Central memory CD8-positive, alpha-beta T cell (primary cell): ENCODE measurements at regions not wholly inside any gene's neighbourhood (a gene's known extent, or its start where the extent isn't known, plus 50 kb on each side); places are given as distances from the start of the nearest gene placed in this dataset.

ENCODE experiments used
- ATAC-seq: fragments of 150-1000 bp; cut with Tn5 transposase; replicated peaks from 2 replicates; pipeline ENCODE4 v1.10.0; 2022; ENCODE audit warnings: mild to moderate bottlenecking, moderate FRiP score, moderate number of reproducible peaks; ENCODE audit not compliant: poor library complexity, severe bottlenecking; ENCODE audit errors: extremely low read depth
- DNase-seq, 2 donors: peaks; one replicate each; pipeline ENCODE4 v3.0.0; 2021; ENCODE audit warnings: low spot score in 2 of 2
- H3K27ac Mint-ChIP-seq: one replicate; pipeline ENCODE4 v1.8.0; 2022; ENCODE audit warnings: low read depth, mild to moderate bottlenecking, moderate library complexity, mixed read lengths
- H3K27me3 Mint-ChIP-seq: one replicate; pipeline ENCODE4 v1.8.0; 2022; ENCODE audit warnings: mixed read lengths
- H3K36me3 Mint-ChIP-seq: one replicate; pipeline ENCODE4 v1.8.0; 2022; ENCODE audit warnings: mild to moderate bottlenecking, moderate library complexity, mixed read lengths; ENCODE audit not compliant: insufficient read depth
- H3K4me1 Mint-ChIP-seq: one replicate; pipeline ENCODE4 v1.8.0; 2022; ENCODE audit warnings: mixed read lengths
- H3K4me3 Mint-ChIP-seq: one replicate; pipeline ENCODE4 v1.8.0; 2022; ENCODE audit warnings: mild to moderate bottlenecking, moderate library complexity, mixed read lengths
- H3K9me3 Mint-ChIP-seq: one replicate; pipeline ENCODE4 v1.8.0; 2022; ENCODE audit warnings: mixed read lengths

GRCh38 chr2:145000376-145000775 lies 480.5 kb upstream of the ZEB2 start:
- no peak overlapping the region for H3K27ac Mint-ChIP-seq
- no peak for ATAC-seq

DNA sequence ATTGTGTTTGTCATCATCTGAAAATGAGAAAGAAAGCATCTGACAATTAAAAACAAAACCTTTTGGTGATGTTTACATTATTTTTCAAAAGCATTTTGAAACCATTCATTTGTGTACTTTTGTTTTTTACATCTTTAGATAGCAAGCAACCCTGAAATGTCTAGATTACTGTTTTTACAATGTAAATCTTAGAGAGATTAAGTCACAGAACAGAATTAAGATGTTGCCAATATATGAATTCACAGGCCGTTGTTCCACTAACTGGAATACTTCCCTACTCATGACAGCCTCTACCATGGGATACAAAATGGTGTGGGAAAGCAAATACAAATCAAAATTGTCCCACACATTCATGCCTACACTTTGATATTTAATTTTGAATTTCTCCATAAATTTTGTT lies 480.0 kb upstream of the ZEB2 start:
- no peak overlapping the region for H3K27ac Mint-ChIP-seq
- no peaks in the 10 kb centered on the region for H3K36me3 Mint-ChIP-seq
- DNase-seq (no peak), ATAC-seq (no peak)
- no peaks in the 10 kb centered on the region for H3K4me1 Mint-ChIP-seq
- H3K27me3 Mint-ChIP-seq, result peaks cover 17% of the 10 kb centered on the region
- no peak overlapping the region for H3K4me3 Mint-ChIP-seq
- no peaks in the 10 kb centered on the region for H3K9me3 Mint-ChIP-seq

More at GRCh38 chr2:145000376-145000775, 480.5 kb upstream of the ZEB2 start:
- H3K9me3 Mint-ChIP-seq, result no peaks in the 10 kb centered on the region
- H3K4me1 Mint-ChIP-seq, result no peaks in the 10 kb centered on the region
- H3K4me3 Mint-ChIP-seq, result no peak overlapping the region
- H3K36me3 Mint-ChIP-seq, result no peaks in the 10 kb centered on the region
- H3K27me3 Mint-ChIP-seq, result peaks cover 17% of the 10 kb centered on the region
- no peak for DNase-seq

DNA sequence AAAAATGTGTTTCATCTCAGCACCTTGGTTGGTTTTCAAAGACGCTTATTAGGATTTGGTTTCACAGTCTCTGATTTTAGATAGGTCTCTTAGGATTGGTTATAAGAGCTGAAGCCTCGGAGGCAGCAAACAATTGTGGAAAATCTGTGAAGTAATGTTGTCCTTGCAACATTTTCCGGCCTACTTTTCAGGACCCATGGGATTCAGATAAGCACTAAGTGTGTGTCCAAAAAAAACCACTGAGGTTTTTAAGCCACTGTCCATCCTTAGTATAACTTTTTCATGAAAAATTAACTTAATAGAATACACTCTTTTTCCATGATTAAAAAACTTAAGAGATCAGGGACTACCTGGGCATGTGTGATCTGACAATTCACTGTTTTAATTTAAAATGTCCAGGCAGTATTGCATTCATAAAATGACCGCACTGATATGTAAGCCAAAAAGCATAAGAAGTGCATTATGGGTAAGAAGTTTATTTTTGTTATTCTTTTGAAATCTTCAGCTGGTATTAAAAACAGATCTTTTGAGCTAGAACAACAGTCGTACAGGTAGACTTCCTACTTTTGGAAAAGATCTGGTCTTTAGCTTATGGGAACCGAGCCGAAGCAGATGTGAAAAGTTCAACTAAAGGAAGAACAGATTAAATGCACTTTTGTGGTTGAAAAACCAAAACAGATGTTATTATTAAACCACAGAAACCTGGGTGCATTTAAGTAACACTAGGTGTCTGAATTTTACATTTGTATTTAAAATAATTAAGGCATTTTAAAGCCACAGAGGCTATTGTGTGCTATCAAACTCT lies 479.4 kb upstream of the ZEB2 start:
- Mint-ChIP-seq H3K4me1 (no peaks in the 10 kb centered on the region), H3K27me3 (peaks cover 17% of the 10 kb centered on the region), H3K9me3 (no peaks in the 10 kb centered on the region), H3K27ac (no peak overlapping the region), H3K4me3 (no peak overlapping the region), H3K36me3 (no peaks in the 10 kb centered on the region)
- DNase-seq, result no peak
- no peak for ATAC-seq

DNA sequence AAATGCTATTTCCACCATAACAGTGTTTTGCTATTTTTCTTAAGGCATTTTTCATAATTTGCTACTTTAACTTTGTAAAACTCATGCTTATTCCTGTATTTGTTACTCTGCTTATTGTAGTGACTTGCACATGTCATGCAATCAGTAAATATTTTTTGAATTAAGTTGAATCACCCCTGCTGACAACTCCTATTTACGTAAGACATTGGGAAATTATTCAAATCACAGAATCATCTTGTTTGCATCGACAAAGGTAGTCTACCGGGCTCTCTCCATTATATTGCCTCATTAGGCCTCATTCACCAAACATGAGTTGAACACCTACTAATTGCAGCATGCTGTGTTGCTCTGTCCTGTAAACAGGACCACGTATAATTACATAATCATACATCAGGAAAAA lies 478.5 kb upstream of the ZEB2 start:
- ATAC-seq (no peak), DNase-seq (no peak)
- peaks cover 25% of the 10 kb centered on the region for H3K27me3 Mint-ChIP-seq
- no peak overlapping the region for H3K27ac Mint-ChIP-seq
- no peak overlapping the region for H3K4me3 Mint-ChIP-seq
- H3K4me1 Mint-ChIP-seq, result no peaks in the 10 kb centered on the region
- no peaks in the 10 kb centered on the region for H3K36me3 Mint-ChIP-seq
- no peaks in the 10 kb centered on the region for H3K9me3 Mint-ChIP-seq

- peaks cover 21% of the 10 kb centered on the region for H3K27me3 Mint-ChIP-seq
- DNase-seq (no peak), ATAC-seq (no peak)
- H3K4me1 Mint-ChIP-seq, result no peaks in the 10 kb centered on the region
- no peaks in the 10 kb centered on the region for H3K36me3 Mint-ChIP-seq
- no peak overlapping the region for H3K27ac Mint-ChIP-seq
- no peak overlapping the region for H3K4me3 Mint-ChIP-seq
- H3K9me3 Mint-ChIP-seq, result no peaks in the 10 kb centered on the region
Measured at GRCh38 chr2:144996225-144996795, 476.4 kb upstream of the ZEB2 start.

DNA sequence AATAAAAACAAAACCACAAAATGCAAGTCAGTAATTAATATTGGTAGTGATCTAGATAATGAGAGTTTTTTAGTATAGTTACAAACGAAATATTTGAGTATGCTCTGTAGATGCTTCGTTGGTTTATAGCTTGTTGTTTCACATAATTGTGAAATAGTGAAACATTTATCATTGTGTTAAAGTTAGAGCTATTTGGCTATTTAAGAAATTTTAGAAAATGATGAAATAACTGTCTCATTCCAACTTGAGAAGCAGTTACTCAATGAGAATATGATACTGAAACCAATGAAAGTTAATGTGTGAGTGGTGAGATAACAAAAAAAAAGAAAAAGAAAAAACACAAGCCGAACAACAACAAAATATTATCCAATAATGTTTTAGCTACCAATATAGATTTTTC lies 475.6 kb upstream of the ZEB2 start:
- peaks cover 13% of the 10 kb centered on the region for H3K27me3 Mint-ChIP-seq
- H3K4me3 Mint-ChIP-seq, result no peak overlapping the region
- H3K9me3 Mint-ChIP-seq, result no peaks in the 10 kb centered on the region
- no peaks in the 10 kb centered on the region for H3K4me1 Mint-ChIP-seq
- ATAC-seq, result no peak
- no peak overlapping the region for H3K27ac Mint-ChIP-seq
- H3K36me3 Mint-ChIP-seq, result no peaks in the 10 kb centered on the region
- DNase-seq, result no peak

DNA sequence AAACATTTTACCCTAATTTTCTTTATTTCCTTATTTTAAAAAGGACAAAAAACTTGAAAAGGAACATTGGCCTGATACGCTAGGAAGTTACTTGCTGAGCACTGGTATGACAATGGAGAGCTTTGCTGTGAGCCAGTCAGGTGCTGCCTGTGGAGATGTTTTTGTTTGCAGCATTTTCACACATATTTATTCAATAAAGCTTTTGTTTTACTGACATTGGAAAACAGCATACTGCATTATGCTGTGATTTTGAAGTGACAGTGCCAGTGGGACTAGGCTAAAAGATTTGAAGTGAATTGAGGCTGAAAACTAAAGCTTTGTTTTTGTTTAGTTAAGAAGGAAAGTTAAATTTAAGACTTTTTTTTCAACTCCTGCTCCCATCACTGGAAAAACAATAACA lies 470.7 kb upstream of the ZEB2 start:
- no peak for DNase-seq
- no peaks in the 10 kb centered on the region for H3K9me3 Mint-ChIP-seq
- peaks cover 22% of the 10 kb centered on the region for H3K27me3 Mint-ChIP-seq
- no peak for ATAC-seq
- H3K27ac Mint-ChIP-seq, result no peak overlapping the region
- no peak overlapping the region for H3K4me3 Mint-ChIP-seq
- no peaks in the 10 kb centered on the region for H3K36me3 Mint-ChIP-seq
- H3K4me1 Mint-ChIP-seq, result no peaks in the 10 kb centered on the region

GRCh38 chr2:144989579-144990270 lies 469.8 kb upstream of the ZEB2 start:
- no peak for ATAC-seq
- Mint-ChIP-seq H3K27ac (no peak overlapping the region), H3K27me3 (peaks cover 22% of the 10 kb centered on the region), H3K9me3 (no peaks in the 10 kb centered on the region), H3K4me3 (no peak overlapping the region), H3K36me3 (no peaks in the 10 kb centered on the region), H3K4me1 (no peaks in the 10 kb centered on the region)
- no peak for DNase-seq

DNA sequence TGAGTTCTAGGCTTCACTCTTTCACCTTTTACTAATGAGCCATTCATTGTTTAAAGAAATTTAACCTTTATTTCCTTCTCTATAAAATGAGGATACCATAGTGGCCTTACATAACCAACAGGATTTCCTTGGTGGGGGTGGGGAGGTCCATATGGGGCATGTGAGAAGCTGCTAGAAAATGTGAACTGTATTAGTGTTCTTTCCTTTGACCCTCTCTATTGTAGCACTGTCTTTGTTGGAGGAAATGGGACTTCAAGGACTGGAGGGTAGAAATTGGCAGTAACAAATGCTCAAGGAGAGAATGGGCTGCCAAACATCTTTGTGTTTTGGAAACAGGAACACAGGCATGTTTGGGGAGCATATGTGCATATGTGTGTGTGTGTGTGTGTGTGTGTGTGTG lies 468.7 kb upstream of the ZEB2 start:
- peaks cover 16% of the 10 kb centered on the region for H3K27me3 Mint-ChIP-seq
- no peak for ATAC-seq
- no peaks in the 10 kb centered on the region for H3K36me3 Mint-ChIP-seq
- no peaks in the 10 kb centered on the region for H3K9me3 Mint-ChIP-seq
- H3K4me3 Mint-ChIP-seq, result no peak overlapping the region
- no peaks in the 10 kb centered on the region for H3K4me1 Mint-ChIP-seq
- DNase-seq, result no peak
- no peak overlapping the region for H3K27ac Mint-ChIP-seq

- no peak for DNase-seq
- no peak for ATAC-seq
- H3K9me3 Mint-ChIP-seq, result no peaks in the 10 kb centered on the region
- peaks cover 12% of the 10 kb centered on the region for H3K27me3 Mint-ChIP-seq
- no peaks in the 10 kb centered on the region for H3K36me3 Mint-ChIP-seq
- H3K4me3 Mint-ChIP-seq, result no peak overlapping the region
- H3K27ac Mint-ChIP-seq, result no peak overlapping the region
- H3K4me1 Mint-ChIP-seq, result no peaks in the 10 kb centered on the region
Measured at GRCh38 chr2:144986691-144987090, 466.8 kb upstream of the ZEB2 start.

- Mint-ChIP-seq H3K36me3 (peaks cover 2% of the 10 kb centered on the region), H3K27me3 (peaks cover 19% of the 10 kb centered on the region), H3K4me3 (no peak overlapping the region), H3K27ac (no peak overlapping the region), H3K9me3 (peaks cover 9% of the 10 kb centered on the region), H3K4me1 (no peaks in the 10 kb centered on the region)
- DNase-seq, result no peak
- no peak for ATAC-seq
Measured at GRCh38 chr2:144984038-144984437, 464.1 kb upstream of the ZEB2 start.

- H3K4me1 Mint-ChIP-seq, result no peaks in the 10 kb centered on the region
- ATAC-seq, result no peak
- no peak for DNase-seq
- H3K4me3 Mint-ChIP-seq, result no peak overlapping the region
- H3K27me3 Mint-ChIP-seq, result peaks cover 14% of the 10 kb centered on the region
- no peak overlapping the region for H3K27ac Mint-ChIP-seq
- peaks cover 2% of the 10 kb centered on the region for H3K36me3 Mint-ChIP-seq
- peaks cover 9% of the 10 kb centered on the region for H3K9me3 Mint-ChIP-seq
Measured at GRCh38 chr2:144983107-144983506, 463.2 kb upstream of the ZEB2 start.

DNA sequence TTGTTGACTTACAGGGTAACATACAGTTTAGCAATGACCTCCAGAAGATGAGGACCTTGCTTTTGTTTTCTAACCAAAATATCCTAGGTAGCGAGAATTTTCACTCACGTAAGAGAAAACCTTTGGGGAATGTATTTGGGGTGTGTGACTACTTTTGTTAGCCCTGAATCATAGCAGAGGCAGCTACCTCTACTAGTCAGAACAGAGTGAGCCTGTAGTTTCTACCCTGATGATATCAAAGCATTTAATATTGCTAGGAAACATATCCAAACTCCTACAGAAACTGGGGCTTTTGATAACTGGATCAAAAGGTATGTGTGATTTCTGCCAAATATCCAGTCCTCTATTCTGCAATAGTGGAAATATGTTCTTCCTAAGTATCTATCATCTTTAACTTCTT lies 462.6 kb upstream of the ZEB2 start:
- peaks cover 2% of the 10 kb centered on the region for H3K36me3 Mint-ChIP-seq
- peaks cover 14% of the 10 kb centered on the region for H3K27me3 Mint-ChIP-seq

More for the DNA sequence above, 462.6 kb upstream of the ZEB2 start:
- Mint-ChIP-seq H3K4me1 (no peaks in the 10 kb centered on the region), H3K4me3 (no peak overlapping the region), H3K9me3 (peaks cover 9% of the 10 kb centered on the region), H3K27ac (no peak overlapping the region)
- ATAC-seq (no peak), DNase-seq (no peak)
